ENCODE measurements at regions not wholly inside any gene's neighbourhood (a gene's known extent, or its start where the extent isn't known, plus 50 kb on each side); places are given as distances from the start of the nearest gene placed in this dataset.

GRCh38 chr3:96070678-96071077 lies 743.7 kb upstream of the EPHA6 start:
- no peak for DNase-seq

GRCh38 chr3:96071097-96071496 lies 743.3 kb upstream of the EPHA6 start:
- DNase-seq, result no peak

GRCh38 chr3:96072226-96072625 lies 742.2 kb upstream of the EPHA6 start:
- no peak for DNase-seq

- no peak for DNase-seq
These were observed 730.8 kb upstream of the EPHA6 start for GRCh38 chr3:96083610-96084009.

- DNase-seq, result no peak
These were observed 728.4 kb upstream of the EPHA6 start for GRCh38 chr3:96086018-96086417.

GRCh38 chr3:96101006-96101560 lies 713.3 kb upstream of the EPHA6 start:
- no peak for DNase-seq

- no peak for DNase-seq
These were observed 707.7 kb upstream of the EPHA6 start for GRCh38 chr3:96106701-96107100.

Data from EL (cell line).